ENCODE measurements at regions not wholly inside any gene's neighbourhood (a gene's known extent, or its start where the extent isn't known, plus 50 kb on each side); places are given as distances from the start of the nearest gene placed in this dataset.

DNA sequence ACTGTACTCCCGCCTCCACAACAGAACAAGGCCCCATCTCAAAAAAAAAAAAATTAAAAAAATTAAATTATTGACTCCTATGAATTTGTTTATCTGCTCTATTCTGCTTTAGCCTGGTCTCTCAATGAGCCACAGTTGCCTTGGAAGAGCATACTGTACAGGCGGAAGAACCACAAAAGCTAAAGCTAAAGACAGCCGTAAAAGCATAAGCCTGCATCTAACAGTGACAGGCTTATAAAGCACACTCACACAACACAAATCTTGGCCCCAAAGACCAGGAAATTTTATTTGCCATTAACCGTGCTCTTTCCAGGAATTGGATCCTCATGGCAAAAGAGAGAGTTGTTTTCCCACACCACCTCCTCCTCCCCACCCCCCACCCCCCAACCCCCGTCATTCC is 53.5 kb upstream of the KLF3 start:
- no peaks in the 10 kb centered on the region for H4K20me1 ChIP-seq (ENCODE audit: insufficient read depth)
- TF ChIP-seq SMC3 (conservative IDR thresholded peaks at IDR 0.05; ENCODE audit: poor library complexity) (no peak), EZH2 (IDR thresholded peaks at IDR 0.05; ENCODE audit: borderline replicate concordance, insufficient read depth, low read length, poor library complexity, severe bottlenecking) (no peak), EP300 (conservative IDR thresholded peaks at IDR 0.05; ENCODE audit: poor library complexity, severe bottlenecking) (no peak), TAF1 (IDR thresholded peaks at IDR 0.05; ENCODE audit: low read depth) (no peak)
- TF ChIP-seq, protein P1, sequence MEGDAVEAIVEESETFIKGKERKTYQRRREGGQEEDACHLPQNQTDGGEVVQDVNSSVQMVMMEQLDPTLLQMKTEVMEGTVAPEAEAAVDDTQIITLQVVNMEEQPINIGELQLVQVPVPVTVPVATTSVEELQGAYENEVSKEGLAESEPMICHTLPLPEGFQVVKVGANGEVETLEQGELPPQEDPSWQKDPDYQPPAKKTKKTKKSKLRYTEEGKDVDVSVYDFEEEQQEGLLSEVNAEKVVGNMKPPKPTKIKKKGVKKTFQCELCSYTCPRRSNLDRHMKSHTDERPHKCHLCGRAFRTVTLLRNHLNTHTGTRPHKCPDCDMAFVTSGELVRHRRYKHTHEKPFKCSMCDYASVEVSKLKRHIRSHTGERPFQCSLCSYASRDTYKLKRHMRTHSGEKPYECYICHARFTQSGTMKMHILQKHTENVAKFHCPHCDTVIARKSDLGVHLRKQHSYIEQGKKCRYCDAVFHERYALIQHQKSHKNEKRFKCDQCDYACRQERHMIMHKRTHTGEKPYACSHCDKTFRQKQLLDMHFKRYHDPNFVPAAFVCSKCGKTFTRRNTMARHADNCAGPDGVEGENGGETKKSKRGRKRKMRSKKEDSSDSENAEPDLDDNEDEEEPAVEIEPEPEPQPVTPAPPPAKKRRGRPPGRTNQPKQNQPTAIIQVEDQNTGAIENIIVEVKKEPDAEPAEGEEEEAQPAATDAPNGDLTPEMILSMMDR (IDR thresholded peaks at IDR 0.05; ENCODE audit: poor library complexity, severe bottlenecking) = no peak
- no peak overlapping the region for H3K4me2 ChIP-seq (ENCODE audit: low read length)
- no peaks in the 10 kb centered on the region for H3F3A ChIP-seq (ENCODE audit: insufficient read depth, low read length, poor library complexity, severe bottlenecking)
- no peak overlapping the region for H3K27ac ChIP-seq (ENCODE audit: low read length)
- no peaks in the 10 kb centered on the region for H3K9me2 ChIP-seq (ENCODE audit: insufficient read depth, low read length)
- H2AFZ ChIP-seq (ENCODE audit: low read depth, low read length) = no peak overlapping the region
- no peaks in the 10 kb centered on the region for H3K36me3 ChIP-seq (ENCODE audit: insufficient read depth, low read length)
- no peaks in the 10 kb centered on the region for H3K79me2 ChIP-seq (replicated peaks; ENCODE audit: insufficient read depth, low read length)
- H3K4me3 ChIP-seq (ENCODE audit: low read length) = no peak overlapping the region
- no peaks in the 10 kb centered on the region for H3K27me3 ChIP-seq (ENCODE audit: insufficient read depth, low read depth, low read length)
- no peak overlapping the region for H3K9ac ChIP-seq (ENCODE audit: low read length)
- H3K9me3 ChIP-seq (ENCODE audit: low read length) = no peaks in the 10 kb centered on the region

DNA sequence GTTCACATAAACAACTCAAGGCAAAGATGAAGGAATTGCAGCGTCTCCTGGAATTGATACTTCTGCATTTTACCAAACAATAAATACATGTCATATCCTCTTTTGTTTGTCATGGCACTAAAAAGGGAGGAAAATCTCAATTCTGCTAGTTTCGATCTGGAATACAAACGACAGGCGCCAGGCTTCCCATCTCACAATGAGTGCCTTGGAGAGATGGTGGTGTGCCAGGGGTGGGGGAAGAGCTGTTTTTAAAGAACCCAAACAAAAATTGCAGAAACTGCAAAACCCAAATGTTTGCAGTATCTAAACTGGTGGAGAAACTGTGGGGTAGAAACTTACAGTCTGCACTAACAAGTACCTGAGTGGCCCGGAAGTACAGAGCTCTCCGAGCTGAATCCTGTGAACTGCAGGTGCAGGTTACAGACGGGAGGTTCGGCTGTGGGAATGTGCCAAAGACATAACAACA is 53.0 kb upstream of the KLF3 start:
- H3K9me3 ChIP-seq (ENCODE audit: low read length) = no peaks in the 10 kb centered on the region
- no peak overlapping the region for H3K4me3 ChIP-seq (ENCODE audit: low read length)
- H3F3A ChIP-seq (ENCODE audit: insufficient read depth, low read length, poor library complexity, severe bottlenecking) = no peaks in the 10 kb centered on the region
- no peaks in the 10 kb centered on the region for H4K20me1 ChIP-seq (ENCODE audit: insufficient read depth)
- H3K4me2 ChIP-seq (ENCODE audit: low read length) = no peak overlapping the region
- no peaks in the 10 kb centered on the region for H3K9me2 ChIP-seq (ENCODE audit: insufficient read depth, low read length)
- no peak overlapping the region for H3K9ac ChIP-seq (ENCODE audit: low read length)
- no peak overlapping the region for H2AFZ ChIP-seq (ENCODE audit: low read depth, low read length)
- TF ChIP-seq, protein P1 (IDR thresholded peaks at IDR 0.05; ENCODE audit: poor library complexity, severe bottlenecking) = no peak
- TF ChIP-seq TAF1 (IDR thresholded peaks at IDR 0.05; ENCODE audit: low read depth) = no peak
- TF ChIP-seq RAD21 (conservative IDR thresholded peaks at IDR 0.05) = no peak
- TF ChIP-seq MXI1 (conservative IDR thresholded peaks at IDR 0.05; ENCODE audit: poor library complexity, severe bottlenecking) = no peak
- TF ChIP-seq SMC3 (conservative IDR thresholded peaks at IDR 0.05; ENCODE audit: poor library complexity) = no peak
- TF ChIP-seq POLR2AphosphoS5 (IDR thresholded peaks at IDR 0.05) = no peak
- no peak for TF ChIP-seq EZH2 (IDR thresholded peaks at IDR 0.05; ENCODE audit: borderline replicate concordance, insufficient read depth, low read length, poor library complexity, severe bottlenecking)
- TF ChIP-seq, protein P2, sequence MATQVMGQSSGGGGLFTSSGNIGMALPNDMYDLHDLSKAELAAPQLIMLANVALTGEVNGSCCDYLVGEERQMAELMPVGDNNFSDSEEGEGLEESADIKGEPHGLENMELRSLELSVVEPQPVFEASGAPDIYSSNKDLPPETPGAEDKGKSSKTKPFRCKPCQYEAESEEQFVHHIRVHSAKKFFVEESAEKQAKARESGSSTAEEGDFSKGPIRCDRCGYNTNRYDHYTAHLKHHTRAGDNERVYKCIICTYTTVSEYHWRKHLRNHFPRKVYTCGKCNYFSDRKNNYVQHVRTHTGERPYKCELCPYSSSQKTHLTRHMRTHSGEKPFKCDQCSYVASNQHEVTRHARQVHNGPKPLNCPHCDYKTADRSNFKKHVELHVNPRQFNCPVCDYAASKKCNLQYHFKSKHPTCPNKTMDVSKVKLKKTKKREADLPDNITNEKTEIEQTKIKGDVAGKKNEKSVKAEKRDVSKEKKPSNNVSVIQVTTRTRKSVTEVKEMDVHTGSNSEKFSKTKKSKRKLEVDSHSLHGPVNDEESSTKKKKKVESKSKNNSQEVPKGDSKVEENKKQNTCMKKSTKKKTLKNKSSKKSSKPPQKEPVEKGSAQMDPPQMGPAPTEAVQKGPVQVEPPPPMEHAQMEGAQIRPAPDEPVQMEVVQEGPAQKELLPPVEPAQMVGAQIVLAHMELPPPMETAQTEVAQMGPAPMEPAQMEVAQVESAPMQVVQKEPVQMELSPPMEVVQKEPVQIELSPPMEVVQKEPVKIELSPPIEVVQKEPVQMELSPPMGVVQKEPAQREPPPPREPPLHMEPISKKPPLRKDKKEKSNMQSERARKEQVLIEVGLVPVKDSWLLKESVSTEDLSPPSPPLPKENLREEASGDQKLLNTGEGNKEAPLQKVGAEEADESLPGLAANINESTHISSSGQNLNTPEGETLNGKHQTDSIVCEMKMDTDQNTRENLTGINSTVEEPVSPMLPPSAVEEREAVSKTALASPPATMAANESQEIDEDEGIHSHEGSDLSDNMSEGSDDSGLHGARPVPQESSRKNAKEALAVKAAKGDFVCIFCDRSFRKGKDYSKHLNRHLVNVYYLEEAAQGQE (IDR thresholded peaks at IDR 0.05; ENCODE audit: borderline replicate concordance) = no peak
- no peak for TF ChIP-seq EP300 (conservative IDR thresholded peaks at IDR 0.05; ENCODE audit: poor library complexity, severe bottlenecking)
- no peaks in the 10 kb centered on the region for H3K36me3 ChIP-seq (ENCODE audit: insufficient read depth, low read length)
- H3K79me2 ChIP-seq (replicated peaks; ENCODE audit: insufficient read depth, low read length) = no peaks in the 10 kb centered on the region
- no peak overlapping the region for H3K27ac ChIP-seq (ENCODE audit: low read length)
- H3K27me3 ChIP-seq (ENCODE audit: insufficient read depth, low read depth, low read length) = no peaks in the 10 kb centered on the region
